OCI-LY7 (cell line): ENCODE measurements at regions not wholly inside any gene's neighbourhood (a gene's known extent, or its start where the extent isn't known, plus 50 kb on each side); places are given as distances from the start of the nearest gene placed in this dataset.

ENCODE experiments used
- BruUV-seq: library from RNA; stranded (reverse); fragments of 400-500 nt; replicated peaks from 2 replicates; lab custom pipeline; 2021; lab: Mats Ljungman, UMichigan
- CTCF ChIA-PET: fragments of 300-600 bp; sonication (Branson Sonifier 250); formaldehyde crosslinking; loops from one replicate; lab custom pipeline; 2022; ENCODE audit warnings: antibody characterized with exemption; ENCODE audit not compliant: unreplicated experiment; lab: Charles Lee
- POLR2A ChIA-PET: fragments of 300-600 bp; sonication (Branson Sonifier 250); formaldehyde crosslinking; loops from one replicate; lab custom pipeline; 2022; ENCODE audit warnings: antibody characterized with exemption; lab: Charles Lee
- DNase-seq: peaks from one replicate; pipeline ENCODE4 v3.0.0-alpha.2; 2015; ENCODE audit warnings: low spot score
- H2AFZ ChIP-seq: fragments of 200-600 bp; sonication (generic), shearing (Covaris generic); 2 replicates; pipeline ENCODE4 v1.6.1; 2014; ENCODE audit warnings: mild to moderate bottlenecking, antibody characterized with exemption, low read length, moderate library complexity
- H3K27ac ChIP-seq: fragments of 200-600 bp; sonication (generic); 2 replicates; pipeline ENCODE4 v1.5.1; 2014; ENCODE audit warnings: mixed run types, low read depth, mild to moderate bottlenecking, moderate library complexity, low read length, inconsistent platforms; ENCODE audit not compliant: poor library complexity, severe bottlenecking
- H3K36me3 ChIP-seq: fragments of 200-600 bp; sonication (generic); 2 replicates; pipeline ENCODE4 v1.6.1; 2014; ENCODE audit warnings: mild to moderate bottlenecking, antibody characterized with exemption, low read length, moderate library complexity, mixed read lengths; ENCODE audit not compliant: insufficient read depth
- H3K4me1 ChIP-seq: fragments of 200-600 bp; sonication (generic); 2 replicates; pipeline ENCODE4 v1.5.1; 2014; ENCODE audit warnings: mild to moderate bottlenecking, low read length; ENCODE audit not compliant: insufficient read depth, poor library complexity, severe bottlenecking
- H3K4me2 ChIP-seq: fragments of 200-600 bp; sonication (generic); 2 replicates; pipeline ENCODE4 v1.6.1; 2014; ENCODE audit warnings: mild to moderate bottlenecking, low read length
- H3K4me3 ChIP-seq: fragments of 200-600 bp; sonication (generic); 2 replicates; pipeline ENCODE4 v1.5.1; 2014; ENCODE audit warnings: mild to moderate bottlenecking, low read depth, low read length; ENCODE audit not compliant: poor library complexity, severe bottlenecking
- H3K79me2 ChIP-seq: fragments of 200-600 bp; sonication (generic); 2 replicates; pipeline ENCODE4 v1.6.1; 2016; ENCODE audit warnings: low read depth, mild to moderate bottlenecking, low read length, moderate library complexity, mixed read lengths; ENCODE audit not compliant: insufficient read depth
- H3K9me2 ChIP-seq: fragments of 200-600 bp; sonication (generic); 2 replicates; pipeline ENCODE4 v1.6.1; 2016; ENCODE audit warnings: mild to moderate bottlenecking, low read length, mixed read lengths; ENCODE audit not compliant: insufficient read depth
- H3K9me3 ChIP-seq: fragments of 200-600 bp; sonication (generic); 2 replicates; pipeline ENCODE4 v1.6.1; 2014; ENCODE audit warnings: mild to moderate bottlenecking, mixed run types, low read length, mixed read lengths
- H4K20me1 ChIP-seq: fragments of 200-600 bp; sonication (generic); 2 replicates; pipeline ENCODE4 v1.6.1; 2014; ENCODE audit warnings: mild to moderate bottlenecking, antibody characterized with exemption, low read length, moderate library complexity, mixed read lengths; ENCODE audit not compliant: insufficient read depth
- EZH2phosphoT487 ChIP-seq: fragments of 200-600 bp; sonication (generic); IDR thresholded peaks from 2 replicates; pipeline ENCODE4 v1.6.1; 2018; ENCODE audit warnings: low read depth, borderline replicate concordance, mild to moderate bottlenecking, mixed run types, antibody characterized with exemption, low read length, moderate library complexity, mixed read lengths
- intact Hi-C: fragments of 100-400 bp; cut with micrococcal nuclease; formaldehyde crosslinking; loops from one replicate; pipeline ENCODE4 v1.10.0; 2022; ENCODE audit not compliant: unreplicated experiment
- TF ChIP-seq, protein P1 (sequence below): fragments of 200-600 bp; sonication (generic); conservative IDR thresholded peaks from 2 replicates; pipeline ENCODE4 v1.5.1; 2014; ENCODE audit warnings: mild to moderate bottlenecking, antibody characterized with exemption, low read length, moderate library complexity, mixed read lengths

DNA sequence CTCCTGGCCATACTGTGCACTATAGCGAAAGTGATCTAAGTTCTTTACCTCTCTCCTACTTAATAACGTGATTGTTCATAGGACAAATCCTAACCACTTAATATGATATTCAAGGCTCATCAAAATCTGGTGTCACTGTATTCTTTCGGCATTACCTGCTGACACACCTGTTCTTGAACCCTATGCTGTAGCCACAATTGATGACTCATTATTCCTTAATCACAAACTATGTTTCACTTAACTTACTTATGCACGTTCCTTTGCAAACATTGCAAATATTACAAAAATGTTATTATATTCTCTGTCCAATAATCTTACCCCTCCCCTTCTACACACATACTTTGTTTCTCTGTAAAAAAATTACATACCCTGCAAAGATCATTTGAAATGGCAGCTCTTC is 158.1 kb upstream of the ADRA1B start:
- TF ChIP-seq, protein P1, sequence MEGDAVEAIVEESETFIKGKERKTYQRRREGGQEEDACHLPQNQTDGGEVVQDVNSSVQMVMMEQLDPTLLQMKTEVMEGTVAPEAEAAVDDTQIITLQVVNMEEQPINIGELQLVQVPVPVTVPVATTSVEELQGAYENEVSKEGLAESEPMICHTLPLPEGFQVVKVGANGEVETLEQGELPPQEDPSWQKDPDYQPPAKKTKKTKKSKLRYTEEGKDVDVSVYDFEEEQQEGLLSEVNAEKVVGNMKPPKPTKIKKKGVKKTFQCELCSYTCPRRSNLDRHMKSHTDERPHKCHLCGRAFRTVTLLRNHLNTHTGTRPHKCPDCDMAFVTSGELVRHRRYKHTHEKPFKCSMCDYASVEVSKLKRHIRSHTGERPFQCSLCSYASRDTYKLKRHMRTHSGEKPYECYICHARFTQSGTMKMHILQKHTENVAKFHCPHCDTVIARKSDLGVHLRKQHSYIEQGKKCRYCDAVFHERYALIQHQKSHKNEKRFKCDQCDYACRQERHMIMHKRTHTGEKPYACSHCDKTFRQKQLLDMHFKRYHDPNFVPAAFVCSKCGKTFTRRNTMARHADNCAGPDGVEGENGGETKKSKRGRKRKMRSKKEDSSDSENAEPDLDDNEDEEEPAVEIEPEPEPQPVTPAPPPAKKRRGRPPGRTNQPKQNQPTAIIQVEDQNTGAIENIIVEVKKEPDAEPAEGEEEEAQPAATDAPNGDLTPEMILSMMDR = no peak
- TF ChIP-seq EZH2phosphoT487 = no peak
- intact Hi-C loops = no loop called here
- H3K27ac ChIP-seq = no peak overlapping the region
- no TSS peak for BruUV-seq
- H3K9me3 ChIP-seq = no peaks in the 10 kb centered on the region
- POLR2A ChIA-PET = interaction anchor here (0.5 kb wide), 1 partner anchor 325 kb away, joined by 3 read pairs; no protein-coding TSS in a partner anchor
- no peaks in the 10 kb centered on the region for H3K79me2 ChIP-seq
- H3K4me3 ChIP-seq = no peak overlapping the region
- H3K9me2 ChIP-seq = no peaks in the 10 kb centered on the region
- no peak overlapping the region for H2AFZ ChIP-seq
- no peaks in the 10 kb centered on the region for H3K36me3 ChIP-seq
- H3K4me1 ChIP-seq = no peaks in the 10 kb centered on the region
- CTCF ChIA-PET = no interaction called here
- H3K4me2 ChIP-seq = no peak overlapping the region
- H4K20me1 ChIP-seq = no peaks in the 10 kb centered on the region
- no peak for DNase-seq

DNA sequence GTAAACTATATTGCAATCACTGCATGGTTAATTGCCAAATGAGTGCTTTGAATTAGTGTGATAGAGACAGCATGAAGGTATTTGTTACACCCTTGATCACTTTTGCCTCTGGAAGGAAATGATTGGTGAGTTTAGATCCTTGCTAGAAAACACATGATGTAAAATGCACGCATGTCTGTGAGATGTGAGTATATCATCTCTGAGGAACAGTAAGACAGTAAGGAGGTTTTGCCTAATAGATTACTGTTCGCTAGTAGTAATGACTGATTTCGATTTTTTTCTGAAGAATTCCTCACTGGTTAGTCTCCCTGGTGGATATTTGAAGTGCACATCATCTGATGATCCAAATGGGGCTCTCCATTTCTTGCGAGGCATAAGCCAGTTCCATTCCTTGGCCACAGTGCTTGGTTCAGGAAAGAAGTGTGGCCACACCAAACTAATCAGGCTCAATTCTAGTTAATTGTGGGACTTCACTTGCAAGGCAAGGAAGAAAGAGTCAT is 156.4 kb upstream of the ADRA1B start:
- no peak for DNase-seq
- no peak overlapping the region for H3K4me3 ChIP-seq
- TF ChIP-seq EZH2phosphoT487 = no peak
- TF ChIP-seq, protein P1 = no peak
- ChIA-PET CTCF (no interaction called here), POLR2A (no interaction called here)
- BruUV-seq = no TSS peak
- H3K27ac ChIP-seq = no peak overlapping the region
- H3K36me3 ChIP-seq = no peaks in the 10 kb centered on the region
- H3K4me1 ChIP-seq = no peaks in the 10 kb centered on the region
- no peaks in the 10 kb centered on the region for H3K79me2 ChIP-seq
- intact Hi-C loops = no loop called here
- no peaks in the 10 kb centered on the region for H3K9me2 ChIP-seq
- no peaks in the 10 kb centered on the region for H3K9me3 ChIP-seq
- no peak overlapping the region for H3K4me2 ChIP-seq
- H4K20me1 ChIP-seq = no peaks in the 10 kb centered on the region
- no peak overlapping the region for H2AFZ ChIP-seq

DNA sequence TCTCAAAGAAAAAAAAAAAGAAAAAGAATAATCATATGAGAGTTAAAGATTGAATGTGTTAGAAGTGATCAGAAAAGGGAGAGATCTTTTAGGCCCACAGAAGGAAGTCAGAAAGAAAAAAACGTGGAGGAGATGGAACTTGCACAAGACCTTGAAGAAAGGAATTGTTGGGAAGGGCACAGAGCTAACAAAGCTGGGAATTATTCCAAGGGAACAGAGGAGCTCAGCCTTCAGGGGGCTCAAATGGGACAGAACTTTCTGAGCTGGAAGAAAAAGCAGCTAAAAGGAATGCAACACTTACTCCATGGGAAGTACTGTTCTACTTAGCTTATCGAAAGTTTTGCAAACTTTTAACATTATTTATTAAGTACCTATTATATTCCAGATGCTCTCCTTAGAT is 153.4 kb upstream of the ADRA1B start:
- no peak for DNase-seq
- TF ChIP-seq, protein P1 = no peak
- TF ChIP-seq EZH2phosphoT487 = no peak
- H3K27ac ChIP-seq = no peak overlapping the region
- H4K20me1 ChIP-seq = no peaks in the 10 kb centered on the region
- H2AFZ ChIP-seq = no peak overlapping the region
- H3K36me3 ChIP-seq = no peaks in the 10 kb centered on the region
- H3K79me2 ChIP-seq = no peaks in the 10 kb centered on the region
- no peaks in the 10 kb centered on the region for H3K4me1 ChIP-seq
- intact Hi-C loops = no loop called here
- BruUV-seq = no TSS peak
- no peak overlapping the region for H3K4me2 ChIP-seq
- no peak overlapping the region for H3K4me3 ChIP-seq
- CTCF ChIA-PET = no interaction called here
- POLR2A ChIA-PET = interaction anchor here (0.7 to 1.2 kb wide), 2 partner anchors 8 to 14 kb away, joined by 3 read pairs; no protein-coding TSS in a partner anchor
- no peaks in the 10 kb centered on the region for H3K9me2 ChIP-seq
- H3K9me3 ChIP-seq = no peaks in the 10 kb centered on the region
